ENCODE measurements at regions not wholly inside any gene's neighbourhood (a gene's known extent, or its start where the extent isn't known, plus 50 kb on each side); places are given as distances from the start of the nearest gene placed in this dataset.

- POLR2A ChIA-PET (ENCODE audit: partially characterized antibody) = no interaction called here
- H3K4me1 ChIP-seq (replicated peaks in 1 of 4; ENCODE audit: control insufficient read depth in 3 of 4, insufficient read depth in 4 of 4, low read length in 3 of 4) = no peaks in the 10 kb centered on the region
- no peak for FAIRE-seq
Observed at GRCh38 chr2:36170805-36171204, 184.8 kb upstream of the CRIM1 start.

More at GRCh38 chr2:36170805-36171204, 184.8 kb upstream of the CRIM1 start:
- DNase-seq (ENCODE audit: low read depth in 1 of 2, low spot score in 2 of 2) = no peak
- no peak overlapping the region for H3K27ac ChIP-seq (ENCODE audit: low read depth, low read length)
- H3K23ac ChIP-seq (ENCODE audit: insufficient read length) = no peak overlapping the region
- no peaks in the 10 kb centered on the region for H3K79me1 ChIP-seq (ENCODE audit: low read depth, low read length)
- H3K14ac ChIP-seq (ENCODE audit: insufficient read length) = no peak overlapping the region
- H2BK120ac ChIP-seq (replicated peaks; ENCODE audit: low read depth, low read length) = no peak overlapping the region
- H3K18ac ChIP-seq (ENCODE audit: extremely low read depth, low read length) = no peak overlapping the region
- no peak overlapping the region for H3K4me3 ChIP-seq (ENCODE audit: extremely low read depth in 1 of 4, insufficient read depth in 2 of 4, low read depth in 3 of 4, low read length in 4 of 4)
- no peaks in the 10 kb centered on the region for H3K27me3 ChIP-seq (replicated peaks in 1 of 4; ENCODE audit: control insufficient read depth in 3 of 4, extremely low read depth in 1 of 4, insufficient read depth in 3 of 4, low read length in 3 of 4)
- no peak overlapping the region for H3K9ac ChIP-seq (replicated peaks in 1 of 4; ENCODE audit: extremely low read depth in 1 of 4, low read depth in 3 of 4, low read length in 3 of 4)
- H4K8ac ChIP-seq (ENCODE audit: extremely low read depth, insufficient read depth, low read length) = no peak overlapping the region
- H3K56ac ChIP-seq (replicated peaks; ENCODE audit: insufficient read length, low read depth, low read length) = no peak overlapping the region
- no peak overlapping the region for H3K4me2 ChIP-seq (ENCODE audit: insufficient read depth in 1 of 2, low read depth in 2 of 2, low read length in 2 of 2)
- H4K91ac ChIP-seq (replicated peaks; ENCODE audit: insufficient read length, low read length) = no peak overlapping the region
- no peak overlapping the region for H2AFZ ChIP-seq (ENCODE audit: low read length)
- H3K79me2 ChIP-seq (ENCODE audit: control insufficient read depth in 1 of 2, insufficient read depth in 2 of 2, low read length in 2 of 2) = no peaks in the 10 kb centered on the region
- H2BK12ac ChIP-seq (ENCODE audit: low read depth, low read length) = no peak overlapping the region
- H2BK15ac ChIP-seq (ENCODE audit: low read length) = no peak overlapping the region
- no peak for TF ChIP-seq CTBP2 (IDR thresholded peaks at IDR 0.05; ENCODE audit: borderline replicate concordance, insufficient read depth, insufficient read length, low read length)
- no peak for TF ChIP-seq CTCF (IDR thresholded peaks at IDR 0.05; ENCODE audit: control extremely low read depth in 1 of 3, insufficient read depth in 1 of 3, low read depth in 1 of 3, low read length in 3 of 3)
- TF ChIP-seq CREB1 (IDR thresholded peaks at IDR 0.05) = no peak
- no peak for TF ChIP-seq USF2 (IDR thresholded peaks at IDR 0.05; ENCODE audit: low read length)
- no peak for TF ChIP-seq SRF (IDR thresholded peaks at IDR 0.05; ENCODE audit: low read depth, low read length)
- TF ChIP-seq TCF12 (IDR thresholded peaks at IDR 0.05; ENCODE audit: low read depth, low read length) = no peak
- no peak for TF ChIP-seq CEBPB (IDR thresholded peaks at IDR 0.05; ENCODE audit: low read depth, low read length)
- no peak overlapping the region for H2BK5ac ChIP-seq (ENCODE audit: low read depth, low read length)
- no peaks in the 10 kb centered on the region for H3K9me3 ChIP-seq (ENCODE audit: insufficient read depth in 2 of 2, low read depth in 1 of 2, low read length in 1 of 2)
- CTCF ChIA-PET (ENCODE audit: partially characterized antibody) = no interaction called here
- 54% methylated on average over 2 of the region's 2 CpGs; no CpG with 5 or more reads in 1 of the 2 experiments for WGBS, 2 experiments (ENCODE audit: extremely low coverage in 1 of 2, insufficient coverage in 1 of 2, insufficient read length in 1 of 2, insufficient replicate concordance in 2 of 2, low coverage in 1 of 2, low lambda C conversion rate in 2 of 2, missing lambda C conversion rate in 1 of 2)
- H3K4ac ChIP-seq (replicated peaks; ENCODE audit: insufficient read length, low read depth, low read length) = no peak overlapping the region
- no peak overlapping the region for H4K5ac ChIP-seq (ENCODE audit: insufficient read length, low read depth, low read length)
- H2AK5ac ChIP-seq (ENCODE audit: low read depth, low read length) = no peak overlapping the region
- H4K20me1 ChIP-seq (replicated peaks in 1 of 2; ENCODE audit: control insufficient read depth in 1 of 2, insufficient read depth in 2 of 2, low read length in 2 of 2) = no peaks in the 10 kb centered on the region
- no peaks in the 10 kb centered on the region for H3K36me3 ChIP-seq (ENCODE audit: control insufficient read depth in 2 of 4, insufficient read depth in 4 of 4, low read length in 3 of 4)
- H2BK20ac ChIP-seq (ENCODE audit: low read length) = no peak overlapping the region
- no peaks in the 10 kb centered on the region for H3K23me2 ChIP-seq (ENCODE audit: low read depth, low read length)

Data from H1 (cell line).